ENCODE measurements at regions not wholly inside any gene's neighbourhood (a gene's known extent, or its start where the extent isn't known, plus 50 kb on each side); places are given as distances from the start of the nearest gene placed in this dataset.
"Not testable (repeated sequence)": the region's sequence is repeated elsewhere in the genome, so short reads cannot be mapped to it uniquely, and the experiment has no call there.

GRCh38 chr3:144818973-144819372 is 847.4 kb downstream of the DIPK2A start:
- intact Hi-C loops (cut with DNase I): no loop called here
- Histone ChIP-seq H3K27ac (no peak overlapping the region), H3K9me3 (no peaks in the 10 kb centered on the region), H3K27me3 (no peaks in the 10 kb centered on the region), H3K4me3 (no peak overlapping the region), H3K36me3 (replicated peaks in 1 of 2; ENCODE audit: insufficient read depth in 1 of 2, low read depth in 2 of 2) (no peaks in the 10 kb centered on the region), H3K4me1 (no peaks in the 10 kb centered on the region)
- DNase-seq (no peak), ATAC-seq (no peak)
- TF ChIP-seq POLR2A (IDR thresholded peaks at IDR 0.05): no peak
- no peak for TF ChIP-seq CTCF (IDR thresholded peaks at IDR 0.05)

GRCh38 chr3:144820232-144820631 is 848.6 kb downstream of the DIPK2A start:
- H3K27me3 ChIP-seq; H3K4me3 ChIP-seq; H3K9me3 ChIP-seq; H3K4me1 ChIP-seq; H3K27ac ChIP-seq; intact Hi-C loops (cut with DNase I); ATAC-seq; H3K36me3 ChIP-seq (replicated peaks in 1 of 2; ENCODE audit: insufficient read depth in 1 of 2, low read depth in 2 of 2); DNase-seq: not testable (repeated sequence)
- whole genome bisulfite sequencing, 2 donors: 45 to 52% methylated on average over 2 of the region's 2 CpGs

GRCh38 chr3:144820726-144821125 is 849.1 kb downstream of the DIPK2A start:
- TF ChIP-seq POLR2A (IDR thresholded peaks at IDR 0.05) (no peak), CTCF (IDR thresholded peaks at IDR 0.05) (no peak)
- DNase-seq: no peak
- intact Hi-C loops (cut with DNase I): no loop called here

GRCh38 chr3:144821583-144821982 is 850.0 kb downstream of the DIPK2A start:
- intact Hi-C loops (cut with DNase I): no loop called here
- 70 to 91% methylated on average over 1 of the region's 1 CpG for WGBS, 2 donors
- no peak for DNase-seq
- ATAC-seq: no peak
- Histone ChIP-seq H3K36me3 (replicated peaks in 1 of 2; ENCODE audit: insufficient read depth in 1 of 2, low read depth in 2 of 2) (no peaks in the 10 kb centered on the region), H3K4me1 (no peaks in the 10 kb centered on the region), H3K27ac (no peak overlapping the region), H3K9me3 (no peaks in the 10 kb centered on the region), H3K4me3 (no peak overlapping the region), H3K27me3 (no peaks in the 10 kb centered on the region)
- TF ChIP-seq POLR2A (IDR thresholded peaks at IDR 0.05) (no peak), CTCF (IDR thresholded peaks at IDR 0.05) (no peak)

More at GRCh38 chr3:144820726-144821125, 849.1 kb downstream of the DIPK2A start:
- no peak overlapping the region for H3K4me3 ChIP-seq
- no peaks in the 10 kb centered on the region for H3K4me1 ChIP-seq
- H3K36me3 ChIP-seq (replicated peaks in 1 of 2; ENCODE audit: insufficient read depth in 1 of 2, low read depth in 2 of 2): no peaks in the 10 kb centered on the region
- ATAC-seq: peak; percentile 33
- no peak overlapping the region for H3K27ac ChIP-seq
- H3K9me3 ChIP-seq: no peaks in the 10 kb centered on the region
- no peaks in the 10 kb centered on the region for H3K27me3 ChIP-seq

GRCh38 chr3:144822671-144823070 is 851.0 kb downstream of the DIPK2A start:
- Histone ChIP-seq H3K4me3 (no peak overlapping the region), H3K27ac (no peak overlapping the region), H3K27me3 (no peaks in the 10 kb centered on the region), H3K9me3 (no peaks in the 10 kb centered on the region), H3K4me1 (no peaks in the 10 kb centered on the region), H3K36me3 (replicated peaks in 1 of 2; ENCODE audit: insufficient read depth in 1 of 2, low read depth in 2 of 2) (no peaks in the 10 kb centered on the region)
- TF ChIP-seq CTCF (IDR thresholded peaks at IDR 0.05) (no peak), POLR2A (IDR thresholded peaks at IDR 0.05) (no peak)
- intact Hi-C loops (cut with DNase I): no loop called here
- ATAC-seq (no peak), DNase-seq (no peak)

All from body of pancreas (tissue), 4 donors.